ENCODE measurements at regions not wholly inside any gene's neighbourhood (a gene's known extent, or its start where the extent isn't known, plus 50 kb on each side); places are given as distances from the start of the nearest gene placed in this dataset.
A peak's percentile ranks its signal among the peaks of the same experiment; 100 is the strongest.

GRCh38 chr18:46212398-46212797, 108.2 kb downstream of the HAUS1 start:
- no peak overlapping the region for H2AFZ ChIP-seq
- no peak overlapping the region for H3K27ac ChIP-seq
- no peak overlapping the region for H3K4me3 ChIP-seq
- no peaks in the 10 kb centered on the region for H3K9me2 ChIP-seq (replicated peaks; ENCODE audit: insufficient read depth)
- H4K20me1 ChIP-seq (ENCODE audit: insufficient read depth, poor library complexity, severe bottlenecking): peaks cover 6% of the 10 kb centered on the region
- 97% methylated on average over 2 of the region's 2 CpGs for WGBS (ENCODE audit: low lambda C conversion rate, missing lambda C conversion rate)
- no peaks in the 10 kb centered on the region for H3K9me3 ChIP-seq (ENCODE audit: low read depth)
- no peaks in the 10 kb centered on the region for H3K4me1 ChIP-seq (ENCODE audit: insufficient read depth)
- no peaks in the 10 kb centered on the region for H3K27me3 ChIP-seq
- TF ChIP-seq, protein P1, sequence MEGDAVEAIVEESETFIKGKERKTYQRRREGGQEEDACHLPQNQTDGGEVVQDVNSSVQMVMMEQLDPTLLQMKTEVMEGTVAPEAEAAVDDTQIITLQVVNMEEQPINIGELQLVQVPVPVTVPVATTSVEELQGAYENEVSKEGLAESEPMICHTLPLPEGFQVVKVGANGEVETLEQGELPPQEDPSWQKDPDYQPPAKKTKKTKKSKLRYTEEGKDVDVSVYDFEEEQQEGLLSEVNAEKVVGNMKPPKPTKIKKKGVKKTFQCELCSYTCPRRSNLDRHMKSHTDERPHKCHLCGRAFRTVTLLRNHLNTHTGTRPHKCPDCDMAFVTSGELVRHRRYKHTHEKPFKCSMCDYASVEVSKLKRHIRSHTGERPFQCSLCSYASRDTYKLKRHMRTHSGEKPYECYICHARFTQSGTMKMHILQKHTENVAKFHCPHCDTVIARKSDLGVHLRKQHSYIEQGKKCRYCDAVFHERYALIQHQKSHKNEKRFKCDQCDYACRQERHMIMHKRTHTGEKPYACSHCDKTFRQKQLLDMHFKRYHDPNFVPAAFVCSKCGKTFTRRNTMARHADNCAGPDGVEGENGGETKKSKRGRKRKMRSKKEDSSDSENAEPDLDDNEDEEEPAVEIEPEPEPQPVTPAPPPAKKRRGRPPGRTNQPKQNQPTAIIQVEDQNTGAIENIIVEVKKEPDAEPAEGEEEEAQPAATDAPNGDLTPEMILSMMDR (IDR thresholded peaks at IDR 0.05; ENCODE audit: poor library complexity): no peak
- TF ChIP-seq EZH2phosphoT487 (IDR thresholded peaks at IDR 0.05; ENCODE audit: low read depth, severe bottlenecking, unreplicated experiment) (no peak), EZH2 (IDR thresholded peaks at IDR 0.05; ENCODE audit: borderline replicate concordance) (no peak)
- no peak overlapping the region for H3K4me2 ChIP-seq
- H3K79me2 ChIP-seq: peaks cover 48% of the 10 kb centered on the region
- no peaks in the 10 kb centered on the region for H3K36me3 ChIP-seq (replicated peaks; ENCODE audit: insufficient read depth, low read depth)
- DNase-seq (ENCODE audit: low spot score): no peak

GRCh38 chr18:46213295-46213694, 109.1 kb downstream of the HAUS1 start:
- Histone ChIP-seq H3K27me3 (no peaks in the 10 kb centered on the region), H4K20me1 (ENCODE audit: insufficient read depth, poor library complexity, severe bottlenecking) (peaks cover 6% of the 10 kb centered on the region), H3K9me3 (ENCODE audit: low read depth) (no peaks in the 10 kb centered on the region), H3K4me1 (ENCODE audit: insufficient read depth) (no peaks in the 10 kb centered on the region), H2AFZ (no peak overlapping the region), H3K4me2 (no peak overlapping the region), H3K36me3 (replicated peaks; ENCODE audit: insufficient read depth, low read depth) (no peaks in the 10 kb centered on the region), H3K79me2 (peaks cover 42% of the 10 kb centered on the region), H3K27ac (no peak overlapping the region), H3K4me3 (no peak overlapping the region), H3K9me2 (replicated peaks; ENCODE audit: insufficient read depth) (no peaks in the 10 kb centered on the region)
- DNase-seq (ENCODE audit: low spot score): no peak
- no peak for TF ChIP-seq EZH2 (IDR thresholded peaks at IDR 0.05; ENCODE audit: borderline replicate concordance)
- TF ChIP-seq, protein P1 (IDR thresholded peaks at IDR 0.05; ENCODE audit: poor library complexity): peak; percentile 16
- 78% methylated on average over 3 of the region's 3 CpGs for WGBS (ENCODE audit: low lambda C conversion rate, missing lambda C conversion rate)

DNA sequence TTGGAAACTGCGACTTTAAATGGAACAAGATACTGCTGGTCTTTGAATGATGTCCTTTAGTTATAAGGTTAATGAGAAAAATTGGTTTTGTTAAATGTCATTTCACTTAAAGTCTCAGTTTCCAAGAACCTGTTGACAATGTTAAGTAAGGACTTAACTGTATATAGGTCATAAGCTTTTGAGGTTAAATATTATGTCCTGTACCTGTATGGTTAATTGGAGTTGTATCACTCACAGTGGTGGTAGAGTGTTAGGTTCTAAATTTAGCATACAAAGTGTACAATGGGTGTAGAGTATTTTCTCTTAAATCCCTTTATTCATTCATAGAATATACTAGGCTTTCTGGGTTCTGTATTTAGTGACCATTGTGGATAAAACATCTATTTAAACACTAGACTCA, 110.2 kb downstream of the HAUS1 start:
- H3K9me3 ChIP-seq (ENCODE audit: low read depth): no peaks in the 10 kb centered on the region
- peaks cover 6% of the 10 kb centered on the region for H4K20me1 ChIP-seq (ENCODE audit: insufficient read depth, poor library complexity, severe bottlenecking)
- H3K79me2 ChIP-seq: peaks cover 38% of the 10 kb centered on the region
- no peak for DNase-seq (ENCODE audit: low spot score)
- no peak overlapping the region for H3K4me2 ChIP-seq
- H3K4me1 ChIP-seq (ENCODE audit: insufficient read depth): no peaks in the 10 kb centered on the region
- 100% methylated on average over 1 of the region's 1 CpG for WGBS (ENCODE audit: low lambda C conversion rate, missing lambda C conversion rate)
- H3K9me2 ChIP-seq (replicated peaks; ENCODE audit: insufficient read depth): no peaks in the 10 kb centered on the region
- H2AFZ ChIP-seq: no peak overlapping the region
- H3K27ac ChIP-seq: no peak overlapping the region
- no peaks in the 10 kb centered on the region for H3K27me3 ChIP-seq
- TF ChIP-seq EZH2 (IDR thresholded peaks at IDR 0.05; ENCODE audit: borderline replicate concordance) (no peak), EZH2phosphoT487 (IDR thresholded peaks at IDR 0.05; ENCODE audit: low read depth, severe bottlenecking, unreplicated experiment) (no peak)
- TF ChIP-seq, protein P1 (IDR thresholded peaks at IDR 0.05; ENCODE audit: poor library complexity): no peak
- H3K4me3 ChIP-seq: no peak overlapping the region
- H3K36me3 ChIP-seq (replicated peaks; ENCODE audit: insufficient read depth, low read depth): no peaks in the 10 kb centered on the region

All from hepatocyte (in vitro differentiated cells).